NB4 (cell line): ENCODE measurements at regions not wholly inside any gene's neighbourhood (a gene's known extent, or its start where the extent isn't known, plus 50 kb on each side); places are given as distances from the start of the nearest gene placed in this dataset.

Experiments used
- POLR2A ChIP-seq: IDR thresholded peaks from 2 replicates; pipeline ENCODE4 v1.6.1; 2011; ENCODE audit warnings: mild to moderate bottlenecking; ENCODE audit not compliant: insufficient read length; ENCODE audit errors: extremely low read depth
- TF ChIP-seq, protein P1 (sequence below): IDR thresholded peaks from one replicate; pipeline ENCODE4 v1.5.1; 2012; ENCODE audit warnings: low read depth, low read length
- TF ChIP-seq, protein P2 (sequence below): IDR thresholded peaks from 2 replicates; pipeline ENCODE4 v1.6.1; 2011; ENCODE audit warnings: low read depth, low read length

DNA sequence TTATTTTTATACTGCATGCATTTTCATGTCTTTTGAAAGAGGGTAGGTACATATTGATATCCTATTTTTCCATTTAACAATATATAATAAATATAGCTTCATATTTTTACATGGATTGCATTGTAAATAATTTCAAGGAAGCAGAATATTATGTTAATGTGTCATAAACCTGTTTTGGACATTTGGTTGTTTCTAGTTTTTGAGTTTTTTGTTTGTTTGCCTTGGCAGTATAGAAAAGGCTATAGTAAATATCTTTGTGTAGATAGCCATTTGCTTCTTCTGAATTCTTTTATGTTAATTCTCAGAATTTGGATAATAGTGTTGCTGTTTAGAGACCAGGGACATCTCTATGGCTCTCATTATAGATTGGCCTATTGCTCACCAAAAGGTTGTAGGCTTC, 645.2 kb downstream of the SLC4A3 start:
- TF ChIP-seq, protein P1, sequence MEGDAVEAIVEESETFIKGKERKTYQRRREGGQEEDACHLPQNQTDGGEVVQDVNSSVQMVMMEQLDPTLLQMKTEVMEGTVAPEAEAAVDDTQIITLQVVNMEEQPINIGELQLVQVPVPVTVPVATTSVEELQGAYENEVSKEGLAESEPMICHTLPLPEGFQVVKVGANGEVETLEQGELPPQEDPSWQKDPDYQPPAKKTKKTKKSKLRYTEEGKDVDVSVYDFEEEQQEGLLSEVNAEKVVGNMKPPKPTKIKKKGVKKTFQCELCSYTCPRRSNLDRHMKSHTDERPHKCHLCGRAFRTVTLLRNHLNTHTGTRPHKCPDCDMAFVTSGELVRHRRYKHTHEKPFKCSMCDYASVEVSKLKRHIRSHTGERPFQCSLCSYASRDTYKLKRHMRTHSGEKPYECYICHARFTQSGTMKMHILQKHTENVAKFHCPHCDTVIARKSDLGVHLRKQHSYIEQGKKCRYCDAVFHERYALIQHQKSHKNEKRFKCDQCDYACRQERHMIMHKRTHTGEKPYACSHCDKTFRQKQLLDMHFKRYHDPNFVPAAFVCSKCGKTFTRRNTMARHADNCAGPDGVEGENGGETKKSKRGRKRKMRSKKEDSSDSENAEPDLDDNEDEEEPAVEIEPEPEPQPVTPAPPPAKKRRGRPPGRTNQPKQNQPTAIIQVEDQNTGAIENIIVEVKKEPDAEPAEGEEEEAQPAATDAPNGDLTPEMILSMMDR: no peak
- TF ChIP-seq POLR2A: no peak
- TF ChIP-seq, protein P2, sequence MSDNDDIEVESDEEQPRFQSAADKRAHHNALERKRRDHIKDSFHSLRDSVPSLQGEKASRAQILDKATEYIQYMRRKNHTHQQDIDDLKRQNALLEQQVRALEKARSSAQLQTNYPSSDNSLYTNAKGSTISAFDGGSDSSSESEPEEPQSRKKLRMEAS: no peak
